ENCODE measurements at regions not wholly inside any gene's neighbourhood (a gene's known extent, or its start where the extent isn't known, plus 50 kb on each side); places are given as distances from the start of the nearest gene placed in this dataset.
"Not testable (repeated sequence)": the region's sequence is repeated elsewhere in the genome, so short reads cannot be mapped to it uniquely, and the experiment has no call there.

DNA sequence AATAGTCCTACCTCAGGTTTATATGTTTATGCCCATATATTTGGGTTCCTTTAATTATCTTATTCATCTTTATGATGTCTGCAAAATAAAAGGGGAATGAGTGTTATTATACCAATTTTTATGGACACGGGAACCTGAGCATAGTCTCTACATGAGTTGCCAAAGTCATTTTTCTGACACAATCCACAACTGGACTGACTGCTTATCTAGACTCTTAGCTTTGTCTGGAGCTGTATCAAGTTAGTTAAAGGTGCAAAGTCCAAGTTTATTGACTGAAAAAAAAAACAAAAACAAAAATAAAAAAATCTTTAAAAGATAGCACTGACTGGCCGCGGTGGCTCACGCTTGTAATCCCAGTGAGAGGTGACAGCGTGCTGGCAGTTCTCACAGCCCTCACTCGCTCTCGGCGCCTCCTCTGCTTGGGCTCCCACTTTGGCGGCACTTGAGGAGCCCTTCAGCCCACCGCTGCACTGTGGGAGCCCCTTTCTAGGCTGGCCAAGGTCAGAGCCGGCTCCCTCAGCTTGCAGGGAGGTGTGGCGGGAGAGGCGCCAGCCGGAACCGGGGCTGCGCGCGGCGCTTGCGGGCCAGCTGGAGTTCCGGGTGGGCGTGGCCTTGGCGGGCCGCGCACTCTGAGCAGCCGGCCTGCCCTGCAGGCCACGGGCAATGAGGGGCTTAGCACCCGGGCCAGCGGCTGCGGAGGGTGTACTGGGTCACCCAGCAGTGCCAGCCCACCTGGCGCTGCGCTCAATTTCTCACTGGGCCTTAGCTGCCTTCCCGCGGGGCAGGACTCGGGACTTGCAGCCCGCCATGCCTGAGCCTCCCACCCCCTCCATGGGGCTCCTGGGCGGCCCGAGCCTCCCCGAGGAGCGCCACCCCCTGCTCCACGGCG lies 116.6 kb upstream of the MBNL1 start:
- DNase-seq (ENCODE audit: low read depth): not testable (repeated sequence)

DNA sequence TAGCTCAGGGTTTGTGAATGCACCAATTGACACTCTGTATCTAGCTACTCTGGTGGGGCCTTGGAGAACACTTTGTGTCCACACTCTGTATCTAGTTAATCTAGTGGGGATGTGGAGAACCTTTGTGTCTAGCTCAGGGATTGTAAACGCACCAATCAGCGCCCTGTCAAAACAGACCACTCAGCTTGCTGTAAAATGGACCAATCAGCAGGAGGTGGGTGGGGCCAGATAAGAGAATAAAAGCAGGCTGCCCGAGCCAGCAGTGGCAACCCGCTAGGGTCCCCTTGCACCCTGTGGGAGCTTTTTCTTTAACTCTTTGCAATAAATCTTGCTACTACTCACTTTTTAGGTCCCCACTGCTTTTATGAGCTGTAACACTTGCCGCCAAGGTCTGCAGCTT lies 115.6 kb upstream of the MBNL1 start:
- DNase-seq (ENCODE audit: low read depth): not testable (repeated sequence)

DNA sequence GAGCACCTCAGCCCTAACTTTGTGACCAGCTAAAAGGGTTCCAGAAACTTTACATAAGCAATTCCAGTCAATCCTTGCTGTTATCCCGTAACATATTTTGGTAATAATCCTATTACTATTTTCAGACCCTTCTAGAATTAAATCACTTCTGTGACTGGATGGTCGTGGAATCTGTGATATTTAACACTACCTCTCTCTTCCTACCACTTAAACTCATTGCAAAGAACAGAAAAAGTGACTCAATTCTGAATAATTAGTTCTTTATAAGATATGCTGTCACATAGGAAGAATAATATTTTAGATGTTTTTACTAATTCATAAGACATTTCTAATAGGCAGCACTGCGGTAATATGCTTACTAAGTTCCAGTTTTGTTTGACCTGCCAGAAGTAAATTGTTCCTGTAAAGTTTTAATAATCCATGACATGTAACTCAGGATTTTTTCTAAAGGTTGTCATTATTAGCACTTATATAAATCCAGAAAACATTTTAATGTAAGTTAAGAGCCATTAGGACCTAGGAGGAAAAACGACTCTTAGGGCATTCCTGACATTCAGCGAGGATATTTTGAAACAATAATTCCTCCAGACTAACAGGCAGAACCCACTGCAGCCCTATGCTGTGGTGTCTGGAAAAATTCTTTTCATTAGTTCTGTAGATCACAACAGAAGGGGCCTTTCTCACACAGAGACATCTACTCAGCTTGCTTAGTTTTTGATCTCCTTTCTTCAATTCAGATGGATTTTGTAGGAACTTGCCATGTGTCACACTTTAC lies 113.3 kb upstream of the MBNL1 start:
- DNase-seq (ENCODE audit: low read depth): no peak

DNA sequence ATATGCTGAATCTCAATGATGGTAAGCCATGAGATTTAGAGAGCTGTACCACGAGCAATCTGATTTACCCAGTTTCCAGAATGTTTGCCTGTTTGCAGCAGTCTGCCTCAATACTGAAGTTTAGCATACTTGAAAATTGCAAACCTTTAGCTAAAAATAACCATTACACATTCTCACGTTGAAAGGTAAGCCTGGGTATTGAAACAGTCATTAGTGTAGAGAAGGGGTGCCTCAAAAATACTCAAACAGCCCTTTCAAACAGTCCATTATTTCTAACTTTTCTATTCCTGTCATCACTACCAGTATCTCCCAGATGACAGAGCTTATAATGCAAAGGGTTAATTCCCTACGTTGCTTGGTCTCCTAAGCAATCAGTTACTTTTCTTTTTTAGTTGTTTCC lies 111.8 kb upstream of the MBNL1 start:
- DNase-seq (ENCODE audit: low read depth): no peak

DNA sequence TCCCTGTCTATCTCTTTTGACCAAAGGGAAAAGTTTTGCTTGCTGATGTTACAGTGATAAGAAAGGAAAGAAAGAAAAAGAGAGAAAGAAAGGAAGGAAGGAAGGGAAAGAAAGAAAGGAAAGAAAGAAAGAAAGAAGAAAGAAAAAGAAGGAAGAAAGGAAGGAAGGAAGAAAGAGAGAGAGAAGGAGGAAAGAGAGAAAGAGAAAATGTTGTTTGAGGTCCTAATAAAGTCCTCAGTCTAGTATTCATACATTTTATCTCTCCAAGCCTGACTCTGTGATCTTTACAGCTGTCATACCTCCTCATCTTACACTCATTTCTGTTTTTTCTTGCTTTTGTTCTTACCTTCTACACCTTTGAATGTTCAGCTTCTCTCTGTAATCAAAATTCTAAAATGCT lies 111.4 kb upstream of the MBNL1 start:
- no peak for DNase-seq (ENCODE audit: low read depth)

DNA sequence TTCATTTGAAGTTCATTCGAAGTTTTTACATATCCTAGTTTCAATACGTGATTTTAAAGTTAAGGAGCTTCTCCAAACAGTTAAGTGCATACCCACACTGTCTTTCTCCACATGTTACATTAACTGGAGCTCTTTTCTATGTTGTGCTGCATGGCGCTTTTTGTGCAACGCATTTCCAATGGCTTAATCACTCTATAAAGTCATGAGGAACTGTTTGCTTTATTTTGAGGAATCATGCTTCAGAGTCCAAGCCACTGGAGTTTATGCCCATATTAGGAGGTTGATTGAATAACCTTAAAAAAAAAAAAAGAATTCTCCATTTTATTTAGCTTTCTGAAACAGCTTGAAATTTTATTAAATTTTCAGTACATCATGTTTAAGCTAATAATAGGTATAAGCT lies 109.4 kb upstream of the MBNL1 start:
- DNase-seq (ENCODE audit: low read depth): peak; percentile 60

DNA sequence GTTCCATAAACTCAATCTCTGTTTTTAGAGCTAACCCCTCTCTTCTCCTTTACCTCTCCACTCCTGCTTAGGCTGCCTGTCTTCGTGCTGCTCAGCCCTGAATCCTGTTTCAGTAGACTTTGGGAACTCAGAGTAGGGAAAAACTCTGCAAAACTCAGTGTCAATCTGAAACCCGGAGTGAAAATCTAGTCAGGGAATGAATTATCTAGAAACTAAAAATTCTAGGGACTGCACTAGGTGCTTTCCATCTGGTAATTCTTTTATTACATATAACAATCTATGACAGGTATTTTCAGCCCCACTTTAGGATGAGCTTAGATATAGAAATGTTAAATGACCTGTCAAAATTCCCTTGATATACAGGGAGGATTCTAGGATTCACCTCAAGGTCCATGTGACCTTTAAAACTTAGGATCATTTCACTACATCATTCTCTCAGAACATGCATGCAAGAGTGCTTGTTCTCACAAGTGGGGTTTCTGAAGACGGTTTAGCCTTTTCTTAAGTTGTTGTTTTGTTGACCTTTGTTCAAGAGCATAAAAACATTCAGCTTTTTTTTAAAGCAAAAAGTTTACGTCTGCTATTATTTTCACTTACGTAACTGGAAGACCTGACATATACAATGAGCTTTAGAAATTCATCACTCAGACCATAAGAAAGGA lies 108.2 kb upstream of the MBNL1 start:
- no peak for DNase-seq (ENCODE audit: low read depth)

DNA sequence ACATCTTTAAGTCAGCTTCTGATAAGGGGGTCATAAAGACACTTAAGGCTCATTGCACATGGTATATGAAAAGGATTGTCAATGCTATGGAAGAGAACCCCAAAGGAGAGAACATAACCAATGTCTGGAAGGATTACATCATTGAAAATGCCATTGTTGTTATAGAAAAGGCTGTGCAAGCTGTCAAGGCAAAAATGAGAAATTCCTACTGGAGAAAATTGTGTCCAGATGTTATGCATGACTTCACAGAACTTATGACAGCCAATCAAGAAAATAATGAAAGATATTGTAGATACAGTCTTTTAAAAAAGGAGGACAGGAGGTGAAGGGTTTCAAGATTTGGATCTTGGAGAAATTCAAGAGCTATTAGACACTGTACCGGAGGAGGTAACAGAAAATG lies 96.3 kb upstream of the MBNL1 start:
- DNase-seq (ENCODE audit: low read depth): no peak

DNA sequence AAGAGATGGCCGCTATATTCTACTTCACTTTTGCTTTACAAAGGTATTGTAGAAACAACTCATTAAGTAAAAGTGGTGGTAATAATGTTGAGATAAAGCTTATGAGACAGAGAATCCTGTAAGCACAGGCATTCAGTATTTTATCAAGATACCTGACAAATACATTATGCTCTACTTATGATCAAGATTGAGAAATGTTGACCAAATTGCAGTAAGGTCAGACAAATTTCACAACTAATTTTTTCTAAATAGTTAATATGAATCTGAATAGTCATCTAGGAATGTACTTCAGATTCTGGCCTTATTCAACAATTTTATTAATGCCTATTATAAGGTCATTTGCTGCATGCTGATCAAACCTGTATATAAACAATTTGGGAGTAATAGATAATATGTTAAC lies 95.1 kb upstream of the MBNL1 start:
- DNase-seq (ENCODE audit: low read depth): no peak

DNA sequence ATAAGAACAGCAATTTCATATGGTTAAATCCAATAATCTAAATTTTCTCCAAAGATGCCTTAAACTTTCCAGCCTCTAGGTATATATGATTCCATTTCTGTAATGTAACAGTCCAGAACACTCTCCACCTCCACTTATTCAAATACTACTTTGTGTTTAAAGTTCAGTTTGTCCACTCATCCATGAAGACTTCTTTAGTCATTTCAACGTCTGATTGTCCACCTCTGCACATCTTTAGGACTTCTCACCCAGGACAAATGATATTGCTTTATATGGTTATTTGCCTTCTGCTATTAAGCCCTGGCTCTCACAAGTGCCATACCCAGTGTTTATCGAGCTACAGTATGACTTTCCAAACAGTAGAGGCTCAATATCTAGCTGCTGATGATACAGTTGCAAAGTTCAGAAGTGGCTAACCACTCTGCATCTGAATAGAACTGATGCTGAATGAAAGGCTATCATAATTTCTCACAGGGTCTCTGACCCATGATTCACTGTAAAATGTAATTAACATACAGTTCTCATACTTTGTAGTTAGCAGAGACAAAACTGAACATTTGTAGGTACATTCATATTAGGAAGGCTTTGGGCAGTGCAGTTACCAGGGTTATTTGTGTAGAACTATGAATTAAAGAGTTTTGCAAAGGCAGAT lies 93.7 kb upstream of the MBNL1 start:
- no peak for DNase-seq (ENCODE audit: low read depth)

DNA sequence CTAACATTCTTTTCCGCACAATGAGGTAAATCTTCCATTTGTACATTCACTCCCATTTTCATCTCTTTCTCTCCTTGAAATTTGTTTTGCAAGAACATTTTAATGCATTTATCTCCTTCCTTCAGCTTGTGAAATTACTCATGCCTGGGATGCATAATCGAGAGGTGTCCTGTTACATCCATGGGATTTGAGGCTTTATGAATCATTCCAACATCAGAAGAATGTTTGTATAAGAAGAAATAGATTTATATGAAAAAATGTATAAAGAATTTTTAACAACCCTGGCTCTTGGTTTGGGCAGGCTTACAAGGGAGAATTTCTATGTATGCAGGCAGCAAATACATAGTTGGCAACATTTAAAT lies 93.2 kb upstream of the MBNL1 start:
- DNase-seq (ENCODE audit: low read depth): peak; percentile 49

DNA sequence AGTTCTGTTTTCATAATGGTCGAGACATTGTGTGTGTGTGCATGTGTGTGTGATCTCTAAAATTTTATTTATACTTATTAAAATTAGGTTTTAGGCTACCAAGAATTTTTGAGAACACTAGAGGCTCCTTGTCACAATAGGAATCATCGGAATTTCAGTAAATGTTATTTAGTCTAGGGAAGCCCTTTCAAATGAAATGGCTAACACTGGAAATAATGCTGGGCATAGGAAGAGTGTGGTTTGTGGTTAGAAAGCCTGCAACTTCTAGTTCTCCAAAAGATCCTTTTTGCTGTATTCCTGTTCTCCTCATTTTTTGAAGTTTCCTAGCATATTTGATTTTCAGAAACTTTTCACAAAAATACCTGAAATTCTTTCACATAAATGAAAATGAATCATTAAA lies 92.5 kb upstream of the MBNL1 start:
- no peak for DNase-seq (ENCODE audit: low read depth)

DNA sequence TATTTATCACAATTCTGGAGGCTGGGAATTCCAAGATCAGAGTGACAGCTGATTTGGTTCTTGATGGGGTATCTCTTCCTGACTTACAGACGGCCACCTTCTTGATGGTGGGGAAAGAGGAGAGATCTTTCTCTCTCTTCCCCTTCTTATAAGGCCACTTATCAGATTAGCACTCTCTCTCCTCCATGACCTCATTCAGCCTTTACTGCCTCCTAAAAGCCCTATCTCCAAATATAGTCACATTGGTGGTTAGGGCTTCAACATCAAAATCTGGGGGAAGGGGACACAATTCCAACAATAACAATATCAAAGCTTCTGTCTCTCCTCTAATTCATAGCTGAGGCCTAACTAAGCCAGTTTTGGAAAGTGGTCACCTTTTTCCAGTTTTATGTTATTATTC lies 91.7 kb upstream of the MBNL1 start:
- DNase-seq (ENCODE audit: low read depth): no peak

DNA sequence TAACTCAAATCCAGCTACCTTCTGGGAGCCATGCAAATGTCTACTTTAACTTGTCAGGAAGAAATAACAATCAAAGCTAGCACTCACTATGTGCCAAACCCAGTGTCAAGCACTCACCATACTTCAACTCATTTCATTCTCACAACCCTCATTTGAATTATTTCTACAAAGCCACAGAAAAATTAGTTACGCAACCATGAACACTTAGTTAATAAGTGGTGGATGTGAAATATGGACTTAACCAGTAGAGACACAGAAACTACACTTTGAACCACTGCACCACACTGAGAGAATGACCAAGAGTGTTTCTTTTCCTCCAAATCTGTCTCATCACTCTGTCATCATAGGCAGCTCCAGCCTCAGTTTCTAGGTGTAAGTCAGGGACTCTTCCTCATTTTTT lies 91.0 kb upstream of the MBNL1 start:
- no peak for DNase-seq (ENCODE audit: low read depth)

DNA sequence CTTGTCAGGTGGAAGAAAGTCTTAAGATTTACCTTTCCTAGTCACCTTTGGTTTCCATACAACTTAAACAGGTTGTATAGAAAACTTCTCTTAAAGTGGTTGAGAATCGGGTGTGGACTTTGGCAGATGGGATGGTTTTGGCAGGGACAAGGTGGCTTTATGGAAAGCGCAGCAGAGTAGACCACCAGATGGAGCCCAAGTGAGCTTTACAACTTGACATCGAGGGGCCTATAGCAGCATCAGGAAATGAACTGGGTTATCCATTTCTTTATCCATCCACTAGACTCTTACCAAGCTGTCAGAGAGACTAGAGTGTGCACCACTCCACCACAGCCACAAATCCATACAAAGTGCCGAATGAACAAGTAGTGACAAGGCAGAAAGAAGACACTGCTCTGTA lies 85.3 kb upstream of the MBNL1 start:
- DNase-seq (ENCODE audit: low read depth): no peak

DNA sequence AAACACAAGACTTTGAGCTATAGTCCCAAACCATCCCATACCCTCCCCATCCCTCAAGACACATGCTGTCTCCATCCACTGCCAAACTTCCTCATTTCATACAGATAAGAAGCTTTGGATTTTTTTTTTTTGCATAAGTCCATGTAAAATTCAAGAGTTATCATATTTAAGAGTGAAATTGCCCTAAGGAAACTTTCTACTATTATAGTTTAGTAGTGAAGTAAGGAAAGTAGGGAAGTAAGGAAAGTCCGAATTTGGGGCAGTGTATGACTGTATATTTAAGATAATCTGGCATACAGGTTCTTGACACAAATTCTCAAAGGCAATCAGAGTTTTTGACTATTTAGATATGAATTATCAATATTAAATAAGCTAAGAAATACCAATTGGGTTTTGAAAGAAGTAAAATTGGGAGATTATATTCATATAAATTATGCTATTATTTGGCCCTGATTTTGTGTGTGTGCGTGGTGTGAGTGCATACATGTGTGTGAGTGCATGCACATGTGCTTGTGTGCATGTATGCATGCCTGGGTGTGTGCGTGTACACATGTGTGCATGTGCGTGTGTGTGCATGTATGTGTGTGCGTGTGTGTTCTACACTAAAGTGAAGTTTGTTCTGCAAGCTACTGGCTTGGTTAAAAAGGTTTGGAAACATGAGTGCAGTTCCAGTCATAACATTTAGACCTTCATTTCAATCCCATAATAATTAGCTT lies 83.6 kb upstream of the MBNL1 start:
- DNase-seq (ENCODE audit: low read depth): no peak

DNA sequence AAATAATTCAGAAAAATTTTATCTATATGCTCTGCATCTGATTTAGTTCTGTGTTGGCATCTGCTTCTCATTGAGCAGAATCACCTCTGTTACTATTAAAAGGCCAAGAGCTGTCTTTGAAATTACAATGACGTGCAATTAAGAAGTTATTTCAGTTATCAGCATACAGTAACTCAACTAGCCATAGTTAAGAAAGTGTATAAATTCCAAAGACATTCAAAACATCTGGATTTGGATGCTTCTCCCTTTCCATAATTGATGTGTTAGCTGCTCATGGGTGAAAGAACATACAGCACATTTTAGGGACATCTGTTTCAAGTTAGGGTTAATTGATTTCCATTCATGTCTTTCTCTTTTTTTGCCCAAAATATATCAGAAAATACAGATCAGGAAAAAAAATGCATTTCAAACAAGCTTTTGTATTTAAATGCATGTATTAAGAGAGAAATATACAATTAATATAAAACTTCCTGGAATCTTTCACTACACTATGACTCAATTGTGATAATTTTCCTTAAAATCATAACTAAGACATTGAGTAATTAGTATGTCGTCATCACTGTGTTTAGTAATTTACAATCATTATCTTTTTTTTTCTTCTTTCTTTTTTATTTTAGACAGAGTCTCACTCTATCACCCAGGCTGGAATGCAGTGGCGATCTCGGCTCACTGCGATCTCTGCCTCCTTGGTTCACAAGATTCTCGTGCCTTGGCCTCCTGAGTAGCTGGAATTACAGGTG lies 82.7 kb upstream of the MBNL1 start:
- no peak for DNase-seq (ENCODE audit: low read depth)

DNA sequence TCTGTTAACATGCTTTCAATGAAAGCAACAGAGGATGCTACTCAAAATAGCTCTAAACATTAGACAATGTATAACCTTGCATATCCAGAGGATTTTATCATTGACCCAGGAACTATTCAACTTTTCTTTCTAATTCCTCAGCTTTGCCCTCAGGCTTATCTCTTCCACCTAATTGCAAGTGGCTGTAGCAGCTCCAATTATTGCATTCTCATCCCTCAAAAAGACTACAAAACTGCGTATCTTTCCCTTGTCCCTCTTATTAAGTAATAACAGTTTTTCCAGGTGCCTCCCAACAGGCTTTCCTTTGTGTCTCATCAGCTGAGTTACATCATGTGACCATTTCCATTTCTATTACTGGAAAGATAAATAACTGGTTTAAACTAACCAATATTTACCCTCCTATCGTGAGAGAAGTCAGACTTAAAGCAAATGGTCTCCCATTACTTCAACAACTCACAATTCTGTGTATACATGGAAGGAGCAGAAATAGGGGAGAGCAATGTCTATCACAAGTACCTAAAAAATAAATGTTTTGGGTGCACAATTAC lies 78.0 kb upstream of the MBNL1 start:
- DNase-seq (ENCODE audit: low read depth): no peak

DNA sequence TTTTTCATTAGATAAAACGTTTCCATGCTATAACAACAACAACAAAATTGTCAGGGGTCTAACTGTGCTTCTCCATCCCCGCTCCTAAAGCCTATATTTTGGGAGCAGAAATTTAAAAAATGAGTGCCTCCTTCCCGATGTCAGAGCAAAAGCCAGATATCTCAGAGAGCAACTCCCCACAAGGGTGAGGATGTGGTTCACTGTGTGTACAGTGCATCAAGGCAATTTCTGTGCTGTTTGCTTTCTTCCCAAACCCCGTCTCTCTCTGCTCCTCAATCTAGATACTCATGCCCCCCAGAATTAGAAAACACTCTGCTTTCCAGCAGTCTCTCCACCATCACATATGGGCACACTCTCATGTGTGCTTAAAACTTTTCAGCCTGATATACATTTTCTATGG lies 76.7 kb upstream of the MBNL1 start:
- no peak for DNase-seq (ENCODE audit: low read depth)

DNA sequence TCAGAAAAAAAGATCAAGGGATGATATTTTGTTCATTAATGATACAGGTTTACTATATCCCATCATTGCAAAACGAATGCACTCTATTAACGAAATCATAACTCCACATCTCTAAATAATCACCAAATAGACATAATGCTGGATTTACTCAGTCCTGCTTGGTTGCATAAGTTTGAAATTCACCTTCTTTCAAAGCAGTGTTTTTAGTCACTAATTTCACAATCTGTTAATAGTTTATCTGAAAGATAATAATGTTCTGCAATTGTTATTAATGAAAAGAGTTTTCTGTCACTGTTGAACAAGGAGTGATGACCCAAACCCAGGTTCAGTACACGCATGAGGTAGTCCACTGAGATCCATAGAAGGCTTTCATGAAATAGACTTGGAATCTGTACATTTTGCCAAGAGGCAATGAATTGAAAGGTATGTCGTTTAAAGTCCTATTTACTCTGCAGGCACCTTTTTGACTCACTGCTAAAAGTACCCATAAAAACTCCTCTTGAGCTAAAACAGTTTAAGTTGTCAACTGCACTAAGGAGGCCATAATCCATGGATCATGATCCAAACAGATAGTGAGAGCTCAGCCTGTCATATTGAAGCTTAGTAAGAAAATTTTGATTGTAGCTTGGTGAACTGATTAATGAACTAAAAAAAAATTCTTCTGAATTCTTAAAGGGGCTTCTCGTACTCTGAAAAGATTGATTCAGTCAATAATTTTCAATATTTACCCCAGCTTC lies 75.6 kb upstream of the MBNL1 start:
- no peak for DNase-seq (ENCODE audit: low read depth)

Measured in GM04503 (cell line).